CD4-positive, CD25-positive, alpha-beta regulatory T cell (primary cell): ENCODE measurements at regions not wholly inside any gene's neighbourhood (a gene's known extent, or its start where the extent isn't known, plus 50 kb on each side); places are given as distances from the start of the nearest gene placed in this dataset.

Source experiments
- ATAC-seq, 2 donors: fragments of 150-1000 bp; cut with Tn5 transposase; one replicate each; pipeline ENCODE4 v1.10.0; 2021; ENCODE audit warnings: low read depth in 2 of 2, moderate number of reproducible peaks in 2 of 2, moderate library complexity in 1 of 2
- DNase-seq, 3 donors: peaks; one replicate each; pipeline versions ENCODE4 v3.0.0 to v3.0.0-alpha.2; 2012 to 2022; ENCODE audit warnings: mixed read lengths in 1 of 3
- H3K27ac ChIP-seq: one replicate; pipeline ENCODE4 v1.7.0; 2013; ENCODE audit warnings: mild to moderate bottlenecking, low read length; ENCODE audit not compliant: insufficient read depth, poor library complexity, severe bottlenecking
- H3K27me3 ChIP-seq: one replicate; pipeline ENCODE4 v1.7.0; 2013; ENCODE audit warnings: low read length; ENCODE audit not compliant: control insufficient read depth, insufficient read depth
- H3K36me3 ChIP-seq: one replicate; pipeline ENCODE4 v1.7.0; 2013; ENCODE audit warnings: mild to moderate bottlenecking, low read length, moderate library complexity; ENCODE audit not compliant: control insufficient read depth, insufficient read depth
- H3K4me1 ChIP-seq: 2 replicates; pipeline ENCODE4 v1.7.0; 2013; ENCODE audit warnings: mild to moderate bottlenecking, low read length; ENCODE audit not compliant: insufficient read depth, control insufficient read depth, poor library complexity, severe bottlenecking
- H3K4me3 ChIP-seq: one replicate; pipeline ENCODE4 v1.7.0; 2013; ENCODE audit warnings: low read depth, mild to moderate bottlenecking, low read length, moderate library complexity
- H3K9me3 ChIP-seq, 2 experiments: 1 replicate in 1 of 2; 2 replicates in 1 of 2; pipeline ENCODE4 v1.7.0; 2013; ENCODE audit warnings: low read length in 2 of 2, mild to moderate bottlenecking in 1 of 2, moderate library complexity in 1 of 2; ENCODE audit not compliant: control insufficient read depth in 2 of 2
- H3K27ac Mint-ChIP-seq, 3 donors: one replicate each; pipeline ENCODE4 v1.8.0; 2020 to 2022; ENCODE audit warnings: mild to moderate bottlenecking in 3 of 3, mixed read lengths in 3 of 3, moderate library complexity in 2 of 3
- H3K27me3 Mint-ChIP-seq: one replicate; pipeline ENCODE4 v1.8.0; 2022; ENCODE audit warnings: mild to moderate bottlenecking, mixed read lengths
- H3K36me3 Mint-ChIP-seq: one replicate; pipeline ENCODE4 v1.8.0; 2020; ENCODE audit warnings: mixed read lengths
- H3K4me1 Mint-ChIP-seq, 4 donors: one replicate each; pipeline ENCODE4 v1.8.0; 2020 to 2022; ENCODE audit warnings: mixed read lengths in 4 of 4, mild to moderate bottlenecking in 1 of 4
- H3K4me3 Mint-ChIP-seq, 4 donors: one replicate each; pipeline ENCODE4 v1.8.0; 2020 to 2022; ENCODE audit warnings: mild to moderate bottlenecking in 4 of 4, mixed read lengths in 4 of 4, moderate library complexity in 3 of 4
- H3K9me3 Mint-ChIP-seq, 7 donors: one replicate each; pipeline ENCODE4 v1.8.0; 2020 to 2022; ENCODE audit warnings: mixed read lengths in 7 of 7, mild to moderate bottlenecking in 3 of 7, moderate library complexity in 2 of 7

- peaks cover 0 to 3% of the 10 kb centered on the region in 2 experiments for H3K9me3 ChIP-seq
- H3K36me3 ChIP-seq: no peaks in the 10 kb centered on the region
- H3K4me3 ChIP-seq: no peak overlapping the region
- DNase-seq: no peak
- peaks cover 4% of the 10 kb centered on the region for H3K36me3 Mint-ChIP-seq
- H3K27ac Mint-ChIP-seq: no peak overlapping the region
- no peak overlapping the region for H3K27ac ChIP-seq
- no peak for ATAC-seq
- H3K4me3 Mint-ChIP-seq: no peak overlapping the region
- no peaks in the 10 kb centered on the region for H3K4me1 ChIP-seq
- H3K27me3 ChIP-seq: no peaks in the 10 kb centered on the region
- no peaks in the 10 kb centered on the region for H3K4me1 Mint-ChIP-seq
- H3K9me3 Mint-ChIP-seq: peaks cover 0 to 15% (median 3%) of the 10 kb centered on the region in 7 donors
- H3K27me3 Mint-ChIP-seq: no peaks in the 10 kb centered on the region
Observed at GRCh38 chr9:16230731-16231130, 639.7 kb downstream of the BNC2 start.

- no peaks in the 10 kb centered on the region for H3K27me3 Mint-ChIP-seq
- peaks cover 4% of the 10 kb centered on the region for H3K36me3 Mint-ChIP-seq
- Histone ChIP-seq H3K4me3 (no peak overlapping the region), H3K36me3 (no peaks in the 10 kb centered on the region), H3K9me3 (peaks cover 0 to 3% of the 10 kb centered on the region in 2 experiments), H3K27ac (no peak overlapping the region), H3K4me1 (no peaks in the 10 kb centered on the region), H3K27me3 (no peaks in the 10 kb centered on the region)
- no peak overlapping the region for H3K4me3 Mint-ChIP-seq
- H3K27ac Mint-ChIP-seq: no peak overlapping the region
- peaks cover 2 to 14% (median 5%) of the 10 kb centered on the region in 7 donors for H3K9me3 Mint-ChIP-seq
- ATAC-seq: no peak
- no peak for DNase-seq
- H3K4me1 Mint-ChIP-seq: peaks cover 0 to 4% (median 0%) of the 10 kb centered on the region in 4 donors
Observed at GRCh38 chr9:16236311-16236710, 634.2 kb downstream of the BNC2 start.

GRCh38 chr9:16236882-16237281, 633.6 kb downstream of the BNC2 start:
- no peak overlapping the region for H3K27ac Mint-ChIP-seq

GRCh38 chr9:16238623-16239138, 631.8 kb downstream of the BNC2 start:
- Mint-ChIP-seq H3K27ac (no peak overlapping the region), H3K36me3 (peaks cover 4% of the 10 kb centered on the region), H3K4me3 (no peak overlapping the region), H3K27me3 (no peaks in the 10 kb centered on the region), H3K9me3 (peaks cover 2 to 13% (median 5%) of the 10 kb centered on the region in 7 donors), H3K4me1 (peaks cover 0 to 4% (median 0%) of the 10 kb centered on the region in 4 donors)
- peaks cover 0 to 3% of the 10 kb centered on the region in 2 experiments for H3K9me3 ChIP-seq
- DNase-seq (no peak), ATAC-seq (no peak)
- no peaks in the 10 kb centered on the region for H3K27me3 ChIP-seq
- no peak overlapping the region for H3K27ac ChIP-seq
- no peaks in the 10 kb centered on the region for H3K36me3 ChIP-seq
- no peaks in the 10 kb centered on the region for H3K4me1 ChIP-seq
- no peak overlapping the region for H3K4me3 ChIP-seq

More at GRCh38 chr9:16236882-16237281, 633.6 kb downstream of the BNC2 start:
- ATAC-seq (no peak), DNase-seq (no peak)
- Mint-ChIP-seq H3K4me1 (peaks cover 0 to 4% (median 0%) of the 10 kb centered on the region in 4 donors), H3K36me3 (peaks cover 4% of the 10 kb centered on the region), H3K4me3 (no peak overlapping the region), H3K27me3 (no peaks in the 10 kb centered on the region), H3K9me3 (peaks cover 2 to 16% (median 5%) of the 10 kb centered on the region in 7 donors)
- H3K36me3 ChIP-seq: no peaks in the 10 kb centered on the region
- H3K27me3 ChIP-seq: no peaks in the 10 kb centered on the region
- H3K4me1 ChIP-seq: no peaks in the 10 kb centered on the region
- no peak overlapping the region for H3K27ac ChIP-seq
- H3K9me3 ChIP-seq: peaks cover 0 to 3% of the 10 kb centered on the region in 2 experiments
- H3K4me3 ChIP-seq: no peak overlapping the region

- no peak overlapping the region for H3K27ac ChIP-seq
- H3K4me1 ChIP-seq: no peaks in the 10 kb centered on the region
- Mint-ChIP-seq H3K4me3 (no peak overlapping the region), H3K36me3 (no peaks in the 10 kb centered on the region), H3K27me3 (no peaks in the 10 kb centered on the region), H3K9me3 (peaks cover 0 to 7% (median 4%) of the 10 kb centered on the region in 7 donors), H3K4me1 (peaks cover 0 to 4% (median 0%) of the 10 kb centered on the region in 4 donors), H3K27ac (no peak overlapping the region)
- H3K4me3 ChIP-seq: no peak overlapping the region
- H3K27me3 ChIP-seq: no peaks in the 10 kb centered on the region
- DNase-seq: no peak
- H3K9me3 ChIP-seq: no peaks in the 10 kb centered on the region
- no peak for ATAC-seq
- no peaks in the 10 kb centered on the region for H3K36me3 ChIP-seq
Observed at GRCh38 chr9:16241231-16241630, 629.2 kb downstream of the BNC2 start.

- Histone ChIP-seq H3K27ac (no peak overlapping the region), H3K27me3 (no peaks in the 10 kb centered on the region), H3K36me3 (no peaks in the 10 kb centered on the region), H3K4me3 (no peak overlapping the region), H3K9me3 (no peaks in the 10 kb centered on the region), H3K4me1 (no peaks in the 10 kb centered on the region)
- no peak overlapping the region for H3K27ac Mint-ChIP-seq
- ATAC-seq (no peak), DNase-seq (no peak)
- no peak overlapping the region for H3K4me3 Mint-ChIP-seq
- H3K4me1 Mint-ChIP-seq: peaks cover 0 to 4% (median 0%) of the 10 kb centered on the region in 4 donors
- H3K9me3 Mint-ChIP-seq: peaks cover 0 to 7% (median 4%) of the 10 kb centered on the region in 7 donors
- no peaks in the 10 kb centered on the region for H3K27me3 Mint-ChIP-seq
- no peaks in the 10 kb centered on the region for H3K36me3 Mint-ChIP-seq
Observed at GRCh38 chr9:16243798-16244197, 626.7 kb downstream of the BNC2 start.

- H3K4me3 ChIP-seq: no peak overlapping the region
- H3K4me1 ChIP-seq: no peaks in the 10 kb centered on the region
- H3K36me3 ChIP-seq: no peaks in the 10 kb centered on the region
- H3K36me3 Mint-ChIP-seq: no peaks in the 10 kb centered on the region
- no peak overlapping the region for H3K27ac ChIP-seq
- no peaks in the 10 kb centered on the region for H3K27me3 Mint-ChIP-seq
- no peak overlapping the region for H3K27ac Mint-ChIP-seq
- H3K9me3 ChIP-seq: no peaks in the 10 kb centered on the region
- ATAC-seq (no peak), DNase-seq (no peak)
- peaks cover 0 to 4% (median 3%) of the 10 kb centered on the region in 7 donors for H3K9me3 Mint-ChIP-seq
- H3K4me1 Mint-ChIP-seq: peaks cover 0 to 4% (median 0%) of the 10 kb centered on the region in 4 donors
- H3K4me3 Mint-ChIP-seq: no peak overlapping the region
- no peaks in the 10 kb centered on the region for H3K27me3 ChIP-seq
Observed at GRCh38 chr9:16245756-16246440, 624.6 kb downstream of the BNC2 start.

- Histone ChIP-seq H3K4me1 (no peaks in the 10 kb centered on the region), H3K9me3 (no peaks in the 10 kb centered on the region), H3K36me3 (no peaks in the 10 kb centered on the region), H3K27ac (no peak overlapping the region), H3K4me3 (no peak overlapping the region), H3K27me3 (no peaks in the 10 kb centered on the region)
- no peak for DNase-seq
- no peak overlapping the region for H3K27ac Mint-ChIP-seq
- no peaks in the 10 kb centered on the region for H3K27me3 Mint-ChIP-seq
- H3K4me3 Mint-ChIP-seq: no peak overlapping the region
- no peaks in the 10 kb centered on the region for H3K36me3 Mint-ChIP-seq
- ATAC-seq: no peak
- no peaks in the 10 kb centered on the region for H3K4me1 Mint-ChIP-seq
- H3K9me3 Mint-ChIP-seq: peaks cover 0 to 6% (median 3%) of the 10 kb centered on the region in 7 donors
Observed at GRCh38 chr9:16246785-16247184, 623.7 kb downstream of the BNC2 start.
